Cerebellar cortex (tissue), 1 donor: ENCODE measurements at regions not wholly inside any gene's neighbourhood (a gene's known extent, or its start where the extent isn't known, plus 50 kb on each side); places are given as distances from the start of the nearest gene placed in this dataset.

Experiments used
- DNase-seq: peaks from one replicate; pipeline ENCODE4 v3.0.0-alpha.2; 2015; ENCODE audit warnings: low spot score

DNA sequence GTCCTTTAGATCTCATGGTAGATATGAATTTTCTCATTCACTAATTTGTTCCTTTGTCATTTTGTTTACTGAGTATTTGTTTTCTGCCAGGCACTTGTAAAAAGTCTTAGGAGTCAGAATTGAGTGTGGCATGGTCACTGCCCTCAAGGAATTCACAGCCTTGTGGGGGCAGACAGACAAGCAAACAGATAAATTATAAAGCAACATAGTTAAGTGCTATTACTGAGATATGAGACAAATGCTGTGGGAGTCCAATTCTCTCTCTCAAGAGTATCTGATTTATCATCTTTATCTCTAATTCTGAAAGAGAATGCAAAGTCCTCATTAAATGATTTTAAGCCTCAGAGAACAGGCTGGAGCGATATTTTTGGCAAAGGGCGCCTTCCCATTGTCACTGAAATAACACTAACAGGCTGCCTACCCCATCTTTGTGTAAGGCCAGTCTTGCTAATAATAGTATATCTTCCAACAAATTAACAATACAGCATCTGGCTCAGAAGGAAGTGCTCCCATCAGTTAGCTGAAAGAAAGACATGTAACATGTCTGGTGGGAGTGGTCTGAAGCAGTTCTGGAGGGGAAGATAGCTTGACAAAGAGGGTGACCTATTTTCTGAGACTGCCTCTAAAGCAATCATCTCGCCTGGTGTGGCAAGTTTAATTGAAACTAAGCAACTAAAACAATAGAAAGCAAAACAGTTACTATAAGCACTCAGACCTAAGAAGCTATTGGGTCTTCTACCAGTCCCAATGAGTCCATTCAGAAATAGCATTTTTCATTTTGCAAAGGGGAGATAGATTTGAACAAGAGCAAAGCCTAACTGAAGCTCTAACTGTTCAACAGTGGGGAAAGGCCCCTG lies 61.5 kb upstream of the AMOT start:
- DNase-seq: no peak

DNA sequence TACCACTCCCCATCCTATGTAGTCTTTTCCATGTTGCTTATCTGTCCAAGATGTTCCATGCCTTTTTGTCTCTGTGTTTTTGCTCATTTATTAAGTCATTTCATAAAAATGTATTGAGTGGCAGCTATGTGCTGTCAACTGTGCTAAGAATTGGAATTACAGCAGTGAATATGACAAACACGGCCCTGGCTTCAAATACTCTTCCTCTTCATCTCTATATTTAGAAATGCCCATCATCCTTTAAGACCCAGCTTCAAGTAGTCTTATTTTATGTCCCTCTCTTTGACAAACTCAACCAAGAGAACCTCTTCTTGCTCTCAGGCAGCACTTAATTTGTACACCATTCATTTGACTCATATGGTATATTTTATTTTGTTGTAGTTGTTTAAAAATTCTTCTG lies 55.4 kb upstream of the AMOT start:
- no peak for DNase-seq
